Hematopoietic multipotent progenitor cell treated with erythropoietin and hydrocortisone succinate and interleukin-3 and kit ligand, for 8 days (in vitro differentiated cells): ENCODE measurements at regions not wholly inside any gene's neighbourhood (a gene's known extent, or its start where the extent isn't known, plus 50 kb on each side); places are given as distances from the start of the nearest gene placed in this dataset.

Experiments
- DNase-seq: peaks from one replicate; pipeline ENCODE4 v3.0.0-alpha.2; 2015

- no peak for DNase-seq
These were observed 49.9 kb downstream of the CHRM3 start for GRCh38 chr1:239436286-239436685.

GRCh38 chr1:239437822-239438221 lies 51.5 kb downstream of the CHRM3 start:
- no peak for DNase-seq

GRCh38 chr1:239438891-239439290 lies 52.5 kb downstream of the CHRM3 start:
- no peak for DNase-seq

- DNase-seq = no peak
These were observed 57.0 kb downstream of the CHRM3 start for GRCh38 chr1:239443361-239443760.

GRCh38 chr1:239446611-239447010 lies 60.2 kb downstream of the CHRM3 start:
- no peak for DNase-seq

- no peak for DNase-seq
These were observed 62.5 kb downstream of the CHRM3 start for GRCh38 chr1:239448911-239449310.

- DNase-seq = no peak
These were observed 69.4 kb downstream of the CHRM3 start for GRCh38 chr1:239455743-239456142.

GRCh38 chr1:239456788-239457187 lies 70.4 kb downstream of the CHRM3 start:
- DNase-seq = no peak

- peak; percentile 1 for DNase-seq
These were observed 71.2 kb downstream of the CHRM3 start for GRCh38 chr1:239457491-239458143.

GRCh38 chr1:239458144-239458500 lies 71.8 kb downstream of the CHRM3 start:
- DNase-seq = peak; percentile 3

GRCh38 chr1:239467730-239468129 lies 81.4 kb downstream of the CHRM3 start:
- no peak for DNase-seq

GRCh38 chr1:239478069-239478468 lies 91.7 kb downstream of the CHRM3 start:
- no peak for DNase-seq

- DNase-seq = no peak
These were observed 97.0 kb downstream of the CHRM3 start for GRCh38 chr1:239483391-239483790.

- no peak for DNase-seq
These were observed 107.5 kb downstream of the CHRM3 start for GRCh38 chr1:239493811-239494414.

GRCh38 chr1:239505094-239505493 lies 118.7 kb downstream of the CHRM3 start:
- no peak for DNase-seq

GRCh38 chr1:239507826-239508225 lies 121.5 kb downstream of the CHRM3 start:
- no peak for DNase-seq

- no peak for DNase-seq
These were observed 125.5 kb downstream of the CHRM3 start for GRCh38 chr1:239511875-239512274.

GRCh38 chr1:239516579-239516978 lies 130.2 kb downstream of the CHRM3 start:
- DNase-seq = no peak

- DNase-seq = no peak
These were observed 140.0 kb downstream of the CHRM3 start for GRCh38 chr1:239526391-239526790.

GRCh38 chr1:239527051-239527693 lies 140.8 kb downstream of the CHRM3 start:
- no peak for DNase-seq

- no peak for DNase-seq
These were observed 149.9 kb downstream of the CHRM3 start for GRCh38 chr1:239536165-239536849.

- no peak for DNase-seq
These were observed 151.4 kb downstream of the CHRM3 start for GRCh38 chr1:239537795-239538194.

GRCh38 chr1:239538239-239538988 lies 152.0 kb downstream of the CHRM3 start:
- DNase-seq = no peak
